Mesenchymal stem cell (in vitro differentiated cells and primary cell): ENCODE measurements at regions not wholly inside any gene's neighbourhood (a gene's known extent, or its start where the extent isn't known, plus 50 kb on each side); places are given as distances from the start of the nearest gene placed in this dataset.
A peak's percentile ranks its signal among the peaks of the same experiment; 100 is the strongest.

Experiments used
- DNase-seq: peaks from one replicate; pipeline ENCODE4 v3.0.0-alpha.2; 2013
- H2AFZ ChIP-seq: one replicate; pipeline ENCODE4 v1.6.1; 2013; ENCODE audit warnings: low read depth, mild to moderate bottlenecking, control low read depth, inconsistent platforms, low read length, moderate library complexity
- H2AK5ac ChIP-seq: 2 replicates; pipeline ENCODE4 v1.6.1; 2013; ENCODE audit warnings: low read length, moderate library complexity, mild to moderate bottlenecking, inconsistent platforms; ENCODE audit not compliant: severe bottlenecking
- H2BK120ac ChIP-seq: one replicate; pipeline ENCODE4 v1.6.1; 2013; ENCODE audit warnings: low read depth, mild to moderate bottlenecking, inconsistent platforms, low read length, moderate library complexity
- H2BK12ac ChIP-seq, 2 experiments: one replicate each; pipeline ENCODE4 v1.6.1; 2013; ENCODE audit warnings: inconsistent platforms in 2 of 2, low read length in 2 of 2, mild to moderate bottlenecking in 2 of 2, moderate library complexity in 2 of 2, control low read depth in 1 of 2
- H2BK15ac ChIP-seq: one replicate; pipeline ENCODE4 v1.6.1; 2013; ENCODE audit warnings: mild to moderate bottlenecking, low read depth, inconsistent platforms; ENCODE audit not compliant: poor library complexity, severe bottlenecking
- H2BK5ac ChIP-seq: 2 replicates; pipeline ENCODE4 v1.6.1; 2013; ENCODE audit warnings: low read depth, mild to moderate bottlenecking, low read length, control low read depth, inconsistent platforms; ENCODE audit not compliant: poor library complexity, severe bottlenecking
- H3K14ac ChIP-seq, 2 experiments: one replicate each; pipeline ENCODE4 v1.6.1; 2013; ENCODE audit warnings: inconsistent platforms in 2 of 2, low read length in 2 of 2, control low read depth in 1 of 2, mild to moderate bottlenecking in 1 of 2, moderate library complexity in 1 of 2
- H3K18ac ChIP-seq, 2 experiments: one replicate each; pipeline ENCODE4 v1.6.1; 2013; ENCODE audit warnings: inconsistent platforms in 2 of 2, low read length in 2 of 2, control low read depth in 1 of 2, low read depth in 1 of 2, mild to moderate bottlenecking in 1 of 2
- H3K23ac ChIP-seq, 2 experiments: one replicate each; pipeline ENCODE4 v1.6.1; 2013; ENCODE audit warnings: inconsistent platforms in 2 of 2, low read length in 2 of 2, mild to moderate bottlenecking in 2 of 2, moderate library complexity in 2 of 2, control low read depth in 1 of 2
- H3K27ac ChIP-seq: 2 replicates; pipeline ENCODE4 v1.5.1; 2013; ENCODE audit warnings: mild to moderate bottlenecking, moderate library complexity, low read length, control low read depth, inconsistent platforms; ENCODE audit not compliant: poor library complexity, severe bottlenecking
- H3K27me3 ChIP-seq, 2 experiments: 2 replicates each; pipeline versions ENCODE4 v1.6.1 to v1.7.0; 2013; ENCODE audit warnings: low read length in 2 of 2, mild to moderate bottlenecking in 2 of 2, moderate library complexity in 2 of 2, control low read depth in 1 of 2, inconsistent platforms in 1 of 2; ENCODE audit not compliant: control insufficient read depth in 1 of 2, insufficient read depth in 1 of 2
- H3K36me3 ChIP-seq, 2 experiments: 2 replicates each; pipeline versions ENCODE4 v1.6.1 to v1.7.0; 2013; ENCODE audit warnings: low read length in 2 of 2, control low read depth in 1 of 2, inconsistent platforms in 1 of 2, low read depth in 1 of 2, mild to moderate bottlenecking in 1 of 2; ENCODE audit not compliant: insufficient read depth in 2 of 2, control insufficient read depth in 1 of 2
- H3K4ac ChIP-seq, 2 experiments: one replicate each; pipeline ENCODE4 v1.6.1; 2013; ENCODE audit warnings: inconsistent platforms in 2 of 2, low read length in 2 of 2, mild to moderate bottlenecking in 2 of 2, moderate library complexity in 2 of 2, control low read depth in 1 of 2, low read depth in 1 of 2
- H3K4me1 ChIP-seq: 2 replicates; pipeline ENCODE4 v1.6.1; 2013; ENCODE audit warnings: low read depth, low read length, control low read depth; ENCODE audit not compliant: control insufficient read depth, insufficient read depth
- H3K4me2 ChIP-seq: 2 replicates; pipeline ENCODE4 v1.6.1; 2013; ENCODE audit warnings: low read length, mild to moderate bottlenecking, inconsistent platforms; ENCODE audit not compliant: poor library complexity, severe bottlenecking
- H3K4me3 ChIP-seq, 2 experiments: 2 replicates each; pipeline versions ENCODE4 v1.5.1 to v1.7.0; 2013; ENCODE audit warnings: low read length in 2 of 2, mild to moderate bottlenecking in 2 of 2, control low read depth in 1 of 2, low read depth in 1 of 2; ENCODE audit not compliant: insufficient read depth in 1 of 2
- H3K79me1 ChIP-seq: replicated peaks from 2 replicates; pipeline ENCODE4 v1.6.1; 2013; ENCODE audit warnings: mild to moderate bottlenecking, control low read depth, low read length, inconsistent platforms; ENCODE audit not compliant: poor library complexity, severe bottlenecking
- H3K9ac ChIP-seq: 2 replicates; pipeline ENCODE4 v1.7.0; 2013; ENCODE audit warnings: mild to moderate bottlenecking, low read length, moderate library complexity
- H3K9me3 ChIP-seq: 2 replicates; pipeline ENCODE4 v1.7.0; 2013; ENCODE audit warnings: mild to moderate bottlenecking, low read length; ENCODE audit not compliant: control insufficient read depth
- H4K8ac ChIP-seq: one replicate; pipeline ENCODE4 v1.6.1; 2013; ENCODE audit warnings: inconsistent platforms, mild to moderate bottlenecking, low read length, moderate library complexity
- H4K91ac ChIP-seq: one replicate; pipeline ENCODE4 v1.6.1; 2013; ENCODE audit warnings: mild to moderate bottlenecking, low read length, inconsistent platforms
- WGBS: methylation state at CpG from one replicate; pipeline ENCODE4 v1.1.7; 2013; ENCODE audit warnings: mixed read lengths; 5-methylcytosine and 5-hydroxymethylcytosine counted together

GRCh38 chr14:22497144-22497423 is 91.9 kb downstream of the DAD1 start:
- WGBS, result 94% methylated on average over 2 of the region's 2 CpGs

GRCh38 chr14:22494486-22495135 is 94.4 kb downstream of the DAD1 start:
- Histone ChIP-seq H2BK5ac (no peak overlapping the region), H3K9ac (no peak overlapping the region), H3K23ac (no peak overlapping the region), H3K79me1 (no peaks in the 10 kb centered on the region), H3K4ac (no peak overlapping the region), H2AFZ (no peak overlapping the region), H2BK12ac (no peak overlapping the region), H3K27me3 (peaks cover 4 to 73% of the 10 kb centered on the region in 2 experiments), H3K4me1 (no peaks in the 10 kb centered on the region), H2BK15ac (no peak overlapping the region), H3K14ac (no peak overlapping the region), H4K8ac (no peak overlapping the region), H3K36me3 (no peaks in the 10 kb centered on the region), H2AK5ac (no peak overlapping the region), H2BK120ac (no peak overlapping the region), H3K9me3 (no peaks in the 10 kb centered on the region), H3K18ac (no peak overlapping the region), H3K4me2 (no peak overlapping the region), H3K27ac (no peak overlapping the region), H3K4me3 (no peak overlapping the region), H4K91ac (no peak overlapping the region)
- 92% methylated on average over 4 of the region's 5 CpGs for WGBS
- DNase-seq, result no peak

More at GRCh38 chr14:22497144-22497423, 91.9 kb downstream of the DAD1 start:
- no peak overlapping the region for H2BK15ac ChIP-seq
- H3K9me3 ChIP-seq, result no peaks in the 10 kb centered on the region
- no peak overlapping the region for H3K14ac ChIP-seq
- H3K18ac ChIP-seq, result no peak overlapping the region
- no peak overlapping the region for H2AFZ ChIP-seq
- H2BK12ac ChIP-seq, result no peak overlapping the region
- H3K4me3 ChIP-seq, result no peak overlapping the region
- H3K4me2 ChIP-seq, result no peak overlapping the region
- no peak overlapping the region for H3K4ac ChIP-seq
- no peak overlapping the region for H4K8ac ChIP-seq
- no peak overlapping the region for H2BK120ac ChIP-seq
- no peak overlapping the region for H4K91ac ChIP-seq
- H3K27ac ChIP-seq, result no peak overlapping the region
- H3K23ac ChIP-seq, result no peak overlapping the region
- no peaks in the 10 kb centered on the region for H3K79me1 ChIP-seq
- H3K9ac ChIP-seq, result no peak overlapping the region
- H3K27me3 ChIP-seq, result peaks cover 0 to 61% of the 10 kb centered on the region in 2 experiments
- no peaks in the 10 kb centered on the region for H3K4me1 ChIP-seq
- no peak overlapping the region for H2AK5ac ChIP-seq
- H2BK5ac ChIP-seq, result no peak overlapping the region
- H3K36me3 ChIP-seq, result no peaks in the 10 kb centered on the region
- DNase-seq, result no peak

GRCh38 chr14:22493753-22494152 is 95.3 kb downstream of the DAD1 start:
- Histone ChIP-seq H3K36me3 (no peaks in the 10 kb centered on the region), H2BK5ac (no peak overlapping the region), H3K79me1 (no peaks in the 10 kb centered on the region), H3K9ac (no peak overlapping the region), H2AK5ac (no peak overlapping the region), H3K4ac (no peak overlapping the region), H4K91ac (no peak overlapping the region), H3K23ac (no peak overlapping the region), H3K14ac (no peak overlapping the region), H3K18ac (no peak overlapping the region), H3K27ac (no peak overlapping the region), H2AFZ (no peak overlapping the region), H3K4me1 (no peaks in the 10 kb centered on the region), H2BK120ac (no peak overlapping the region), H3K4me3 (no peak overlapping the region), H3K4me2 (no peak overlapping the region), H4K8ac (no peak overlapping the region), H2BK12ac (no peak overlapping the region), H3K9me3 (no peaks in the 10 kb centered on the region), H3K27me3 (peaks cover 4 to 81% of the 10 kb centered on the region in 2 experiments), H2BK15ac (no peak overlapping the region)
- no peak for DNase-seq
- 100% methylated on average over 2 of the region's 2 CpGs for WGBS

- H3K4me1 ChIP-seq, result no peaks in the 10 kb centered on the region
- H4K8ac ChIP-seq, result peak overlapping the region; percentile 5
- H2AK5ac ChIP-seq, result no peak overlapping the region
- no peak overlapping the region for H2BK5ac ChIP-seq
- H2AFZ ChIP-seq, result no peak overlapping the region
- no peak overlapping the region for H3K4me2 ChIP-seq
- no peak overlapping the region for H3K9ac ChIP-seq
- H2BK12ac ChIP-seq, result no peak overlapping the region
- no peak overlapping the region for H3K23ac ChIP-seq
- no peak overlapping the region for H3K14ac ChIP-seq
- H3K36me3 ChIP-seq, result no peaks in the 10 kb centered on the region
- DNase-seq, result no peak
- no peaks in the 10 kb centered on the region for H3K9me3 ChIP-seq
- no peak overlapping the region for H3K4ac ChIP-seq
- 93% methylated on average over 8 of the region's 15 CpGs for WGBS
- no peak overlapping the region for H4K91ac ChIP-seq
- H3K18ac ChIP-seq, result no peak overlapping the region
- no peak overlapping the region for H3K27ac ChIP-seq
- H3K27me3 ChIP-seq, result peaks cover 4 to 90% of the 10 kb centered on the region in 2 experiments
- H2BK15ac ChIP-seq, result no peak overlapping the region
- no peaks in the 10 kb centered on the region for H3K79me1 ChIP-seq
- H3K4me3 ChIP-seq, result no peak overlapping the region
- H2BK120ac ChIP-seq, result no peak overlapping the region
Observed at GRCh38 chr14:22492622-22493542, 96.1 kb downstream of the DAD1 start.
